Epidermal melanocyte (primary cell): ENCODE measurements at regions not wholly inside any gene's neighbourhood (a gene's known extent, or its start where the extent isn't known, plus 50 kb on each side); places are given as distances from the start of the nearest gene placed in this dataset.
"Not testable (repeated sequence)": the region's sequence is repeated elsewhere in the genome, so short reads cannot be mapped to it uniquely, and the experiment has no call there.

Source experiments
- DNase-seq: peaks from one replicate; pipeline ENCODE4 v3.0.0; 2011; ENCODE audit warnings: low spot score; ENCODE audit not compliant: insufficient read length

- no peak for DNase-seq
Observed at GRCh38 chr12:95358111-95359083, 115.6 kb upstream of the METAP2 start.

GRCh38 chr12:95365912-95366311 lies 108.0 kb upstream of the METAP2 start:
- DNase-seq, result no peak

DNA sequence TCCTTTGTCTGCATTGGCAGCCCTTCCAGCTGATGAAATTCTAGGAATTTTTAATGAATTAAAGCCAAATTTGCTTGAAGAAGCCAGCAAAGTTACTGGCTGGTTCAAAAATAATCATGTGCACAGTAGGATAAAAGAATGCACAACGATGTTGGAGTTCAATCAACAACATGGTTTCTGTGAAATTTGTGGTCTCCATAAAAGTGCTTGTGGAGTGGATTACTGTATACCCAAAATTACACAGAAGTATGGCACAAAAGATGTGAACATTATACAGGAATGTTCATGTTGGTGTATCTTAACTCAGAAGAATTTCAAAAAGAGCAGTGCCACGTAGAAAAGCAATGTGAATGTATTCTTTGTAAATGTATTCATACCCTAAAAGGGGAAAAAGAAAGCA lies 105.0 kb upstream of the METAP2 start:
- no peak for DNase-seq

DNA sequence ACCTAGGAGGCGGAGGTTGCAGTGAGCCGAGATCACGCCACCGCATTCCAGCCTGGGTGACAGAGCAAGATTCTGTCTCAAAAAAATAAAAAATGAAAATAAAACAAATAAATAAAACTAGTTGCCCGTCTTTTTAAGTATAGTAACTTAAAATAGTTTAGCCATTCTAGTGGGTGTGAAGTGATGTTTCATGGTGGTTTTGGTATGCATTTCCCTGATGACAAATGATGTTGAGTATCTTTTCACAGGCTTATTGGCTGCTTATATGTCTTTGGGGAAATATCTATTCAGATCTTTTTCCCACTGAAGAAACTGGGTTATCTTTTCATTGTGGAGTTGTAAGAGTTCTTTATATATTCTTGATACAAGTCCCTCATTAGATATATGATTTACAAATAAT lies 102.4 kb upstream of the METAP2 start:
- DNase-seq, result no peak

DNA sequence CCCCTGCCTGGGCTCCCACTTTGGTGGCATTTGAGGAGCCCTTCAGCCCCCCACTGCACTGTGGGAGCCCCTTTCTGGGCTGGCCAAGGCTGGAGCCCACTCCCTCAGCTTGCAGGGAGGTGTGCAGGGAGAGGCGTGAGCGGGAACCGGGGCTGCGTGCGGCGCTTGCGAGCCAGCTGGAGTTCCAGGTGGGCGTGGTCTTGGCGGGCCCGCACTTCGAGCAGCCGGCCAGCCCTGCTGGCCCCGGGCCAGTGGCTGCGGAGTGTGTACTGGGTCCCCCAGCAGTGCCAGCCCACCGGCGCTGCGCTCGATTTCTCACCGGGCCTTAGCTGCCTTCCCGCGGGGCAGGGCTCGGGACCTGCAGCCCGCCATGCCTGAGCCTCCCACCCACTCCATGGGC lies 94.5 kb upstream of the METAP2 start:
- DNase-seq, result not testable (repeated sequence)

GRCh38 chr12:95380334-95380733 lies 93.6 kb upstream of the METAP2 start:
- not testable (repeated sequence) for DNase-seq

GRCh38 chr12:95380997-95381786 lies 92.8 kb upstream of the METAP2 start:
- DNase-seq, result no peak

GRCh38 chr12:95383920-95384319 lies 90.0 kb upstream of the METAP2 start:
- DNase-seq, result not testable (repeated sequence)

DNA sequence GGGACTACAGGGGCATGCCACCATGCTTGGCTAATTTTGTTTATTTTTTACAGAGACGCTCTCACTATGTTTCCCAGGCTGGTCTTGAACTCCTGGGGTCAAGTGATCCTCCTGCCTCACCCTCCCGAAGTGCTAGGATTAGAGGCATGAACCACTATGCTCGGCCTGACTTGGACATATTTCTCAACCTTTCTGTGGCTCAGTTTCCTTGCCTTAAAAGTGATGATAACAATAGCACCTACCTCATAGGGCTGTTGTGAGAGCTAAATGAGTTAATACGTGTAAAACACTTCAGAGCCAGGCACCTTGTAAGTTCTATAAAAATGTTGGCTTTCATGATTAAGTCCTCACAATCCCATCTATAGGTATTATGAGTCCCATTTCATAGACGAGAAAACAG lies 89.2 kb upstream of the METAP2 start:
- DNase-seq, result no peak

DNA sequence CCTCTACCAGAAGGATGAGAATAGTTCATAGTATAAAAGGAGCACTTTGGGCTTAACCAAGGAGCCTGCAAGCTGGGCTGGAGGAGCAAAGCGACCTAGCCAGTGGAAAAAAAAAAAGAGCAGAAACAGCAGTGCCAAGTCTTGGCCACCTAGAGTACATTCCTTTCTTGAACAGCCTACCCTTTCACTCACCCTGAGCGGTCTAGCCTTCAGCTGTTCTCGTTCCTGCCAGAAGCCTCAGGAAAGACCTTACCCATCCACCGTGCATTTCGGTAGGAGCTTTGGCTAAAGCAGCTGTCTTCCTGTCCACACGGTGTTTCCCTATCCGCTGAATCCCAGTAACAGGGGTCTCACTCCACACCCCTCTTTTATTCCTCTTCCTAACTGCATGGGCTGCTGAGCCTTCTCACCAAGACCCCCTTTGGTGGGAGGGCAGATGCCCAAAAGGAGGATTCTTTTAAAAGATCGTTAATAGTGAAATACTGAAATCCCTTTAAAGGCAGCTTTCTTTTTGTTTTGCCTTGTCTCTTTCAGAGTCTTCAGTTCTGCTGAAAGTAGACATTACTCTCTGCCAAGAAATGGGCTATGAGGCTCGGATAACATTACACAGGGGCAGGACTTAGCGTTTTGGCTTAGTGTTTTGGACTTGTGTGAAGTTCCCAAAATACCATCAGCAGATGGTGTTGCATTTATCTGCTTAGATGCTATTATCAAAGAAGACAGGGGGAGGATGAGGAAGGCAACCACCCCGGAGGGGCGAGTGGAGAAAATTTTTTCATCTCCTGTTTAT lies 88.5 kb upstream of the METAP2 start:
- DNase-seq, result no peak

- no peak for DNase-seq
Observed at GRCh38 chr12:95386051-95386450, 87.9 kb upstream of the METAP2 start.

- not testable (repeated sequence) for DNase-seq
Observed at GRCh38 chr12:95388260-95388659, 85.7 kb upstream of the METAP2 start.

- no peak for DNase-seq
Observed at GRCh38 chr12:95390192-95390591, 83.8 kb upstream of the METAP2 start.

GRCh38 chr12:95390932-95391331 lies 83.0 kb upstream of the METAP2 start:
- no peak for DNase-seq

DNA sequence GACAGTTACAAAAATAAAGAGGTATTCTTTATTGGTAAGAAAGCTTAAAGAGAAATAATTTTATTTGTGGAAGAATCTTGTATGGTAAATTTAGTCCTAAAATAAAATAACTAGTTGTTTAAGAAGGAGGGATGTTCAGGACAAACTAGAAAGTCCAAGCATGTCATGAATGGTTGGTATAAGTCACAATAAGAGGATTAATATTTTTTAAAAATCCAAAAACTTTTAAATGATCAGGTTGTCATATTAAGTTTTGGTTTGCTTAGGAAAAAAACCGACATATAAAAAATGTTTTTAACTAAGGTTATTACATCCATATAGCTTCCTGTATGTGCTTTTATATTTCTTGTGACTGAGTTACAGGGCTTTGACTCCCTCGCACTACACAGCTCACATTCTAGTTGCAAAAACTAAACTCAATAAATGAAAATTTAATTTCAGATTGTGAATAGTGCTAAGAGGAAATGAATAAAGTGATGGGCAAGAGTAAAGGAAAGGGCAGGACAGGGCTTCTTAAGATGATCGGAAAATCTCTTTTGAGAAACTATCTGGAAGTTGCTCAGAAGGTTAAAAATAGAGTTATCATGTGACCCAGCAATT lies 80.7 kb upstream of the METAP2 start:
- DNase-seq, result no peak

DNA sequence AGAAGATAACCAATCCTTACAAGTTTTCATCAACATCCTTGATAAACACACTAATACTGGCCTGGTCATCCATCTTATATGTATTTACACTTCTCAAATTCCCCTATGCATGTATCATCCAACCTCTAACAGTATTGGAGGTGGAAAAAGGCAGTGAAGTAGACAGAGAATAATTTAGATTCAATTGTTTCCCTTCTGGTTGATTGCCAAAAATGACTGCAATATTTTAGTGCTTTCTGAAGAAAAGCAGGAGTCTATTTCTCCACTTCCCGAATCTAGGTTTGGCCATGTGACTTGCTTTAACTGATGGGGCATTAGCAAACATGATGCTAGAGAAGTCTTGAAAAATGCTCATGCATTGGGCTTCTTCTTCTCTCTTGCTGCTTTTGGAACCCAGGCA lies 78.3 kb upstream of the METAP2 start:
- DNase-seq, result no peak

GRCh38 chr12:95396849-95397468 lies 77.0 kb upstream of the METAP2 start:
- no peak for DNase-seq

DNA sequence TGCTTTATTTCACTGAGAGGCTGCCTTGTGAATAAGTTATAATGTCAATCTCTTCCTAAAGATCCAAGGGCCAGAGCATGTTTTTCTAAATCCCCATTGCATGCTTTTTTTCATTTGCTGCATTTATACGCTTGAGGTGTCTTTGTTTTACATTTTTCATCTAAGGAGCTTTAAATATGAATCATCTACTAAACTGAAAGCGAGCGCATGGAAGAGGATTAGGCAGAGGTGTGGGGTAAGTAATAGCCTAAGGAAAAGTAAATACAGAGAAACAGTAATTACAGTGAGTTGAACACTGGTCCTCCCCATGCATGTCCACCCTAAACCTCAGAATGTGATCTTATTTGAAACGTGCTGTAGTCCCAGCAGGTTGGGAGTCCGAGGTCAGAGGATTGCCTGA lies 76.4 kb upstream of the METAP2 start:
- no peak for DNase-seq

GRCh38 chr12:95402096-95402495 lies 71.9 kb upstream of the METAP2 start:
- no peak for DNase-seq

DNA sequence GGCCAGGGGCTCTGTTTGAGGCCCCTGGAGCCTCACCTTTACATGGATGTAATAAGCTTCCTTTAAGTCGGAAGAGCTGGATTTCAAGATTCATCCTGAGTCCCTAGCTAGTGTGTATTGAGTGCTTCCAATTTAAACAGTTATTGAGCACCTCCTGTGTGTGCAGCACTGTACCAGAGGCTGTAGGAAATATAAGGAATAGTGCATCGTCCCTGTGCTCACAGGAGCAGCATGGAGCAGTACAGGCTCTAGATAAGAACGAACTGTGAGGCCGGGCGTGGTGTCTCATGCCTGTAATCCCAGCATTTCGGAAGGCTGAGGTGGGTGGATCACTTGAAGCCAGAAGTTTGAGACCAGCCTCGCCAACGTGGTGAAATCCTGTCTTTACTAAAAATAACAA lies 65.8 kb upstream of the METAP2 start:
- DNase-seq, result no peak

GRCh38 chr12:95411057-95411456 lies 62.9 kb upstream of the METAP2 start:
- DNase-seq, result no peak
